ENCODE measurements at regions not wholly inside any gene's neighbourhood (a gene's known extent, or its start where the extent isn't known, plus 50 kb on each side); places are given as distances from the start of the nearest gene placed in this dataset.

DNA sequence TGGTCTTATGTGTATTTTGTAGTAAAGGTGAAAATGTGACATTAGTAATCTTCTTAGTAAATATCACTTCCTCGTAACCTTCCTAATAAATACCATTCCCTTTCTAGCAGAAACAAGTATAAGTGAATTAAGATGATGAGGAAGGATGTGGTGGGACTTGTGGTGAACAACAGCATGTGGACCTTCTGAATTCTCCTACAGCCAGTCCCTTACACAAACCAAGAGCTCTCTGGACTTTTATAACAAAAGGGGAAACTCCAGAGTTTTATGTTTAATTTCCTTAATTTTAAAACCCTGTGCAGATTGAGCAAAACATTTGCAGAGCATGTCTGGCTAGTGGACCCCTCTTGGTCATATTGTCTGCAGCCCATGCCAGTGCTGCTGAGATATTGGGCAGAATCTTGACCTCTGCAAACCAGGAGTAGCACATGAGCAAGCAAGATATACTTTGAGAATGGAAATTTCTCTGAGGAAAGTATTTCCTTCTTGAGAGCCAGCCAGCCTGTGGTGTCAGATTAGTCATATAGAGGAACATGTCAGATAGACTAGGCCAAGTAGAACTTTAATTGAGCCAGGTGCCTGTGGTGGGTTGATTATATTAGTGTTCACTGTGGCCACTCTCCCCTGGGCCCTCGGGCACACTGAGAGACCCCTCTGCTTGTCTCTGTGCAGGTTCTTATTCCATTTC lies 328.2 kb downstream of the DKK2 start:
- H2BK120ac ChIP-seq (ENCODE audit: insufficient read depth, low read length, poor library complexity): no peak overlapping the region
- no peak overlapping the region for H2BK12ac ChIP-seq (ENCODE audit: low read length)
- H3K79me1 ChIP-seq (ENCODE audit: low read length): no peaks in the 10 kb centered on the region
- H3K4me1 ChIP-seq (ENCODE audit: control insufficient read depth in 1 of 2, insufficient read depth in 2 of 2, low read length in 2 of 2): no peaks in the 10 kb centered on the region
- no peak overlapping the region for H2AFZ ChIP-seq (ENCODE audit: insufficient read depth, low read length, poor library complexity)
- H2BK5ac ChIP-seq (ENCODE audit: low read depth, low read length, poor library complexity): no peak overlapping the region
- no peaks in the 10 kb centered on the region for H3K36me3 ChIP-seq (ENCODE audit: control insufficient read depth in 1 of 2, insufficient read depth in 2 of 2, low read length in 2 of 2)
- H3K4me3 ChIP-seq (ENCODE audit: low read depth, low read length): no peak overlapping the region
- no peak for DNase-seq
- WGBS (ENCODE audit: extremely low coverage, insufficient coverage, insufficient read length): no CpG with 5 or more reads among the region's 2 CpGs
- H3K4me2 ChIP-seq (ENCODE audit: low read length): no peak overlapping the region
- no peak overlapping the region for H3K9ac ChIP-seq (ENCODE audit: low read length)
- no peak overlapping the region for H3K18ac ChIP-seq (ENCODE audit: low read length)
- no peaks in the 10 kb centered on the region for H3K9me3 ChIP-seq (ENCODE audit: insufficient read depth, low read depth, low read length)
- no peak overlapping the region for H3K23ac ChIP-seq (ENCODE audit: low read length)
- H3K27me3 ChIP-seq (ENCODE audit: insufficient read depth, low read length): no peaks in the 10 kb centered on the region
- H4K8ac ChIP-seq (ENCODE audit: low read depth, low read length): no peak overlapping the region
- H2AK5ac ChIP-seq (ENCODE audit: low read length): no peak overlapping the region
- no peaks in the 10 kb centered on the region for H3K79me2 ChIP-seq (ENCODE audit: control insufficient read depth, insufficient read depth, low read length, poor library complexity)
- no peak overlapping the region for H3K27ac ChIP-seq (ENCODE audit: low read depth, low read length)
- no peak overlapping the region for H3K4ac ChIP-seq (ENCODE audit: low read depth, low read length)
- no peak overlapping the region for H4K91ac ChIP-seq (ENCODE audit: low read depth, low read length)
- no peak overlapping the region for H3K14ac ChIP-seq (ENCODE audit: low read length)
- no peak overlapping the region for H4K12ac ChIP-seq (ENCODE audit: low read depth, low read length)

DNA sequence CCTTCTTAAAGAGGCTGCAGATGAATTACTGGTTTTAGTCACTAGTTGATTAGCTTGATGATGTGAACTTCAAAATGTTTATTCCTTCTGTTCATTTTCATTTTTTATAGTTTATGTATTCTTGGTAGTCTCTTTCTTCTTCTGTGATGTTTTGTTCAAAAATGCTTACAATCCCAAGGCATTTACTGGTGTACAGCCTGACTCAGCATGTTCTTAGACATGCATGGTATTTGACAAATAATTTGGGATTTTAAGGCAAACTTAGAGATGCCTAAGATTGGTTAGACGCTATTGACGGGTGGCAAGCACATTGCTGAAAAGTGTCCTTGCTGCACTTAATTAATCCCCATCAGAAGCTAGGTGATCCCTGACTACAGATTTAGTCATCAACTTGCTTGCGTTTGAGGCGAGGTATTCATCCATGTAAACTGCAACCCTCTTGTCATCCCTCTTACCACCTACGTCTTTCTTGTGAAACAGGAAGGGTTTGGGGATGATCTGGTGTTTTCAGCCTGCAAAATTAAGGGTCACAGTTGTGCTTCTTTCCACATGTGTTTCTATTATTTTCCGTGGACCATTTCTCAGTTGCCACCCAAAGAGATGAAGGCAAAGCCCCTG lies 331.8 kb downstream of the DKK2 start:
- Histone ChIP-seq H4K8ac (ENCODE audit: low read depth, low read length) (no peak overlapping the region), H3K4me3 (ENCODE audit: low read depth, low read length) (no peak overlapping the region), H2AK5ac (ENCODE audit: low read length) (no peak overlapping the region), H3K4ac (ENCODE audit: low read depth, low read length) (no peak overlapping the region), H2AFZ (ENCODE audit: insufficient read depth, low read length, poor library complexity) (no peak overlapping the region), H3K27me3 (ENCODE audit: insufficient read depth, low read length) (no peaks in the 10 kb centered on the region), H2BK5ac (ENCODE audit: low read depth, low read length, poor library complexity) (no peak overlapping the region), H2BK12ac (ENCODE audit: low read length) (no peak overlapping the region), H3K9me3 (ENCODE audit: insufficient read depth, low read depth, low read length) (no peaks in the 10 kb centered on the region), H3K79me2 (ENCODE audit: control insufficient read depth, insufficient read depth, low read length, poor library complexity) (no peaks in the 10 kb centered on the region), H3K4me2 (ENCODE audit: low read length) (no peak overlapping the region), H4K91ac (ENCODE audit: low read depth, low read length) (no peak overlapping the region), H3K23ac (ENCODE audit: low read length) (no peak overlapping the region), H2BK120ac (ENCODE audit: insufficient read depth, low read length, poor library complexity) (no peak overlapping the region), H3K9ac (ENCODE audit: low read length) (no peak overlapping the region), H3K36me3 (ENCODE audit: control insufficient read depth in 1 of 2, insufficient read depth in 2 of 2, low read length in 2 of 2) (no peaks in the 10 kb centered on the region), H3K18ac (ENCODE audit: low read length) (no peak overlapping the region), H3K27ac (ENCODE audit: low read depth, low read length) (no peak overlapping the region), H3K79me1 (ENCODE audit: low read length) (no peaks in the 10 kb centered on the region), H4K12ac (ENCODE audit: low read depth, low read length) (no peak overlapping the region), H3K4me1 (ENCODE audit: control insufficient read depth in 1 of 2, insufficient read depth in 2 of 2, low read length in 2 of 2) (no peaks in the 10 kb centered on the region), H3K14ac (ENCODE audit: low read length) (no peak overlapping the region)
- WGBS (ENCODE audit: extremely low coverage, insufficient coverage, insufficient read length): no CpG with 5 or more reads among the region's 6 CpGs
- DNase-seq: no peak

DNA sequence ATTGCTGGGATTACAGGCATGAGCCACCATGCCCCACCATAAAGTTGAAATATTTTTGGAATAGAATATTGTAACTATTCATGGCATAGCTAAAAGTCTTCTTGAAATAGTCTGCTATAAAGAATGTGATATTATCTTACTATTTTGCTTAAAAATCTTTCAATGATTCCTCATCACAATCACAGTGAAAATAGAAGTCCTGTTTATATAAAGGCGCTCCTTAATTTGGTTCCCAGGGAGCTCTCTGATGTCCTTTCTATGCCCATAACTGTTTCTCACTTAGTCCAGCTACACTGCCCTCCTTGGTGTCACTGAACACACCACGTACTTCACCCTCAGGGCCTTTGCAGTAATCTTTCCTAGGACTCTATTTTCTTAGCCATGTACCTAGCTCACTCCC lies 331.7 kb upstream of the GIMD1 start:
- no peaks in the 10 kb centered on the region for H3K27me3 ChIP-seq (ENCODE audit: insufficient read depth, low read length)
- no peak overlapping the region for H3K4me2 ChIP-seq (ENCODE audit: low read length)
- H2AFZ ChIP-seq (ENCODE audit: insufficient read depth, low read length, poor library complexity): no peak overlapping the region
- H4K12ac ChIP-seq (ENCODE audit: low read depth, low read length): no peak overlapping the region
- no peak overlapping the region for H2AK5ac ChIP-seq (ENCODE audit: low read length)
- no peaks in the 10 kb centered on the region for H3K4me1 ChIP-seq (ENCODE audit: control insufficient read depth in 1 of 2, insufficient read depth in 2 of 2, low read length in 2 of 2)
- no peak overlapping the region for H3K4me3 ChIP-seq (ENCODE audit: low read depth, low read length)
- no peak overlapping the region for H3K18ac ChIP-seq (ENCODE audit: low read length)
- no peak overlapping the region for H2BK5ac ChIP-seq (ENCODE audit: low read depth, low read length, poor library complexity)
- no peaks in the 10 kb centered on the region for H3K79me2 ChIP-seq (ENCODE audit: control insufficient read depth, insufficient read depth, low read length, poor library complexity)
- no peak overlapping the region for H3K14ac ChIP-seq (ENCODE audit: low read length)
- H4K91ac ChIP-seq (ENCODE audit: low read depth, low read length): no peak overlapping the region
- WGBS (ENCODE audit: extremely low coverage, insufficient coverage, insufficient read length): no CpG with 5 or more reads among the region's 2 CpGs
- H3K4ac ChIP-seq (ENCODE audit: low read depth, low read length): no peak overlapping the region
- no peak overlapping the region for H3K23ac ChIP-seq (ENCODE audit: low read length)
- H3K9ac ChIP-seq (ENCODE audit: low read length): no peak overlapping the region
- no peaks in the 10 kb centered on the region for H3K79me1 ChIP-seq (ENCODE audit: low read length)
- H4K8ac ChIP-seq (ENCODE audit: low read depth, low read length): no peak overlapping the region
- no peaks in the 10 kb centered on the region for H3K36me3 ChIP-seq (ENCODE audit: control insufficient read depth in 1 of 2, insufficient read depth in 2 of 2, low read length in 2 of 2)
- no peak for DNase-seq
- H3K9me3 ChIP-seq (ENCODE audit: insufficient read depth, low read depth, low read length): no peaks in the 10 kb centered on the region
- H2BK120ac ChIP-seq (ENCODE audit: insufficient read depth, low read length, poor library complexity): no peak overlapping the region
- H2BK12ac ChIP-seq (ENCODE audit: low read length): no peak overlapping the region
- no peak overlapping the region for H3K27ac ChIP-seq (ENCODE audit: low read depth, low read length)

DNA sequence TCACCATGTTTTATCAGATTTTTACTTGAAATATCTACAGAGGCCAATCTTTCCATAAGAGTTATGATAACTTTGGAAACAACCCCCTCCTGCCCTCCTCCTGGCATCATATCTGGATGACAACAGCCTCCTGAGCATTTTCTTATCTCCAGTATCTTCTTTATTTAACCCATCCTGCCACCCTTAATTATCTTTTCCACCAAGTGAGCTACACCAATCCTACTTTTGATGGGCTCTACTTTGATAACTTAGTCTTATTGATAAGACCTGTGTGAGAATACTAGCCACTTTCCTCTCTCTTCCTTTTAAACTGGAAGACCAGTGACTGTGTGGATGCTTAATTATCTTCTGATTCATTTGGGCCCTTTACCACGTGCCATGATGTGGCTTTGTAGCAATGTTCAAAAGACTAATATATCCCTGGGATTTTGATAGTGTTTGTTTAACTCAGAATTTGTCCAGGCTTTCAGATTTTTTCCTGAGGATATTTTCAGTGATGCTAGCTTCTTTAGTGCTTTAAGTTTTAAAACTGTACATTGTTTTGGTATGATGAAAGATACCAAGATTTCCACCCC lies 330.1 kb upstream of the GIMD1 start:
- no peak overlapping the region for H4K8ac ChIP-seq (ENCODE audit: low read depth, low read length)
- no CpG with 5 or more reads among the region's 1 CpG for WGBS (ENCODE audit: extremely low coverage, insufficient coverage, insufficient read length)
- no peak overlapping the region for H3K4me2 ChIP-seq (ENCODE audit: low read length)
- H3K14ac ChIP-seq (ENCODE audit: low read length): no peak overlapping the region
- H3K4ac ChIP-seq (ENCODE audit: low read depth, low read length): no peak overlapping the region
- H2AFZ ChIP-seq (ENCODE audit: insufficient read depth, low read length, poor library complexity): no peak overlapping the region
- no peak overlapping the region for H2BK120ac ChIP-seq (ENCODE audit: insufficient read depth, low read length, poor library complexity)
- no peaks in the 10 kb centered on the region for H3K9me3 ChIP-seq (ENCODE audit: insufficient read depth, low read depth, low read length)
- no peak overlapping the region for H3K9ac ChIP-seq (ENCODE audit: low read length)
- no peak overlapping the region for H4K12ac ChIP-seq (ENCODE audit: low read depth, low read length)
- H3K4me3 ChIP-seq (ENCODE audit: low read depth, low read length): no peak overlapping the region
- H2AK5ac ChIP-seq (ENCODE audit: low read length): no peak overlapping the region
- H2BK12ac ChIP-seq (ENCODE audit: low read length): no peak overlapping the region
- no peaks in the 10 kb centered on the region for H3K4me1 ChIP-seq (ENCODE audit: control insufficient read depth in 1 of 2, insufficient read depth in 2 of 2, low read length in 2 of 2)
- H3K36me3 ChIP-seq (ENCODE audit: control insufficient read depth in 1 of 2, insufficient read depth in 2 of 2, low read length in 2 of 2): no peaks in the 10 kb centered on the region
- no peak overlapping the region for H3K18ac ChIP-seq (ENCODE audit: low read length)
- no peak overlapping the region for H2BK5ac ChIP-seq (ENCODE audit: low read depth, low read length, poor library complexity)
- H3K79me1 ChIP-seq (ENCODE audit: low read length): no peaks in the 10 kb centered on the region
- H3K27me3 ChIP-seq (ENCODE audit: insufficient read depth, low read length): no peaks in the 10 kb centered on the region
- no peak overlapping the region for H3K27ac ChIP-seq (ENCODE audit: low read depth, low read length)
- DNase-seq: no peak
- H4K91ac ChIP-seq (ENCODE audit: low read depth, low read length): no peak overlapping the region
- H3K23ac ChIP-seq (ENCODE audit: low read length): no peak overlapping the region
- no peaks in the 10 kb centered on the region for H3K79me2 ChIP-seq (ENCODE audit: control insufficient read depth, insufficient read depth, low read length, poor library complexity)

All from trophoblast cell (in vitro differentiated cells and primary cell).